Inflammatory macrophage (primary cell): ENCODE measurements at regions not wholly inside any gene's neighbourhood (a gene's known extent, or its start where the extent isn't known, plus 50 kb on each side); places are given as distances from the start of the nearest gene placed in this dataset.
"Not testable (repeated sequence)": the region's sequence is repeated elsewhere in the genome, so short reads cannot be mapped to it uniquely, and the experiment has no call there.

Experiments
- DNase-seq, 2 donors: peaks; one replicate each; pipeline ENCODE4 v3.0.0-alpha.2; 2020 to 2022

DNA sequence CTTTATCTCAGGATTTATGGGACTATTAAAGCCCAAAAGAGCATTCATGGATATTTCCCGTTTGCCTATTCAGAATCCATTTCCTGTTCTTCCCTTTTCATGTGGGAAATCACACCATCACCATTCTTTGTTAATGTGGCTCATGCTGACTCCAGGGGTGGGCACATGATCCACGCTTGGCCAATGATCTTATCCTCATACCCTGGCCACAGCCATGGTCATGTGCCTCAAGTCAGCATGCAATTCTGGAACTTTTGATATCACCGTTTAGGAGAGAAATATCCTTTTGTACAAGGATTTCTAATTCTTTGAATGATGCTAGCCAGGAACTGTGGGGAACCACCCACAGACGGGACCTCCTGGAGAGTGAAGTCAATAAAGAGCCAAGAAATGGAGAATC, 272.2 kb downstream of the PRELID2 start:
- no peak for DNase-seq

DNA sequence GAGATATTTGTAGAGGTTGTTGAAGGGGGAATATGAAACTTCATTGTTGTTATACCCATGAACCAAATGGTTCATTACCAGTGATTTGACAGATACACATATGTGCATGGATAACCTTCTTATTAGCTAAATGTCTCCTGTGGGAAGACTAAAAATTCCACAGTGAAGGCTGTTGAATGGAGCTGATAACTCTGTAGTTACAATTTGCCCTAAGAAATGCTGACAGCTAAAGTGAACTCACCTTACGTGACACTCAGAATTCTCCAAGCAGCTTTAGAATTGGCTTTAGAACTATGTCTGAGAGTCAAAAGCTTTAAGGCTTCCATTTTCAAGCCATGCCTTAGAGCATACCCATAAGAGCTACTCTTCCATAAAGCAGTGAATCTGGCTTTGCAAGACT, 276.9 kb downstream of the PRELID2 start:
- no peak for DNase-seq

DNA sequence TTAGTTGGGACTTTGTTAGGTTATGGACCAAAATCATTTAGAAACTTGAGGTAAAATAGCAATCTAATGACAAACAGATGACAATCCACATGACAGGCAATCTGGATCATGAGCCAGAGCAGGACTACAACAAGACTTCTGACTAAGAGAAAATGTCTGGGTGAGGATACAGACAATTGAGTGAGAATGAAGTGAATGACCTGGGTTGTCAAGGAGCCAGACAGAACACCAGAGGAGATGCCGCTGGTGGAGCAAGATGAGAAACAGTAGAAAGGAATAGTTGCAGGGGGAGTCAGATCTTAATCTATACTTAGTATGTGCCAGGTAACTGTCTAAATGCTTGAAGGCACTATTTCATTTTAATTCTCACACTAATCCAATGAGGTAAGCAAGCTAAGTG, 277.8 kb downstream of the PRELID2 start:
- DNase-seq: no peak

DNA sequence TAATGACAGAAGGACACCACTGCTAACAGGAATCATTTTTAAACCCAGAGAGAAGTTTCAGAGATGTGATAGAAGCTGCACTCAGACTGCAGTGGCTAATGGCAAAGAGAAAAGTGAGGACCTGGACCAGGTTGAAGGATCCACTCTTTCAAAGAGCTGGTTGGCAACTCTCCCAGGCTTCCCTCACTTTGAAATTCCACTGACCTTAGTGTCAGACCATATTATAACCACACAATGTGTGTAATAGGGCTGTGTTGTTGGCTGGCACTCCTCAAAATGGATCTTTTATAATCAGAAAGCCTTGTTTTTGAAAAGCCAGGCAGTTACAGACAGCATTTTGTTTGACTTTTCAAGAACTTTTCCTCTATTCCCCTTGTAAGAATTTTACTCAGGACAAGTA, 280.7 kb downstream of the PRELID2 start:
- no peak for DNase-seq

DNA sequence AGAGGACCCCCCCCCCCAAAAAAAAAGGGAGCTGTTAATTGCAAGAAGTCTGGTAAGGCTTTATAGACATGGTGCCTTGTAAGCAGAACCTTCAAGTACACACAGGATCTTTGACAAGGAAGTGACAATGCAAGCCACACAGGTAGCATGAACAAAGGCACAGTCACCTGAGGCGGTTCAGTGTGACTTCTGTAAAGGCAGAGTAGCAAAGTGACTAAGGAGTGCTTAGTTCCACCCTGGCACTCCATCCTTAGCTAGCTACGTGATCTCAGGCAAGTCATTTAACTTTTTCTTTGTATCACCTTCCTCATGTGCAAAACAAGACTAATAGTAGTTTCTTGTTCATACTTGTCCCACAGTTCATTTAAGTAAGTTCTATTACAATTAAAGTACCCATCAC, 282.0 kb downstream of the PRELID2 start:
- no peak for DNase-seq

DNA sequence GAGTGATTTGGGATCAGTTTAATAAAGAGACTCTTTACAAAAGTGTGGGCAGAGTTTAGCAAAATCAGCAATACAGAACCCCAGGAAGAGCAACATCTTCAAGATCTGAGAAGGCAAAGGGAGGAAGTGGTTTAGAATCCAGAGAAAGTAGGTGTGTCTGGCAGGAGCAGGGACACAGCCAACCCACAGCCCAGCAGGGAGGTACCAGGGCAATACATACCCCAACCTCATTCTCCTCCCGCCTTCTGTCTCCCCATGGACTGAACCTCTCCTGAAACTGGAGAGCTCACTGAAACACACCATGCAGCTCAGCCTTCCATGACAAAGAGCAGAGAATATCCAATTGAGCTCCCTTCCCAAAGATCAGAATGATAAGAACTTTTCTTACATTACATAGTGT, 283.4 kb downstream of the PRELID2 start:
- DNase-seq: no peak

DNA sequence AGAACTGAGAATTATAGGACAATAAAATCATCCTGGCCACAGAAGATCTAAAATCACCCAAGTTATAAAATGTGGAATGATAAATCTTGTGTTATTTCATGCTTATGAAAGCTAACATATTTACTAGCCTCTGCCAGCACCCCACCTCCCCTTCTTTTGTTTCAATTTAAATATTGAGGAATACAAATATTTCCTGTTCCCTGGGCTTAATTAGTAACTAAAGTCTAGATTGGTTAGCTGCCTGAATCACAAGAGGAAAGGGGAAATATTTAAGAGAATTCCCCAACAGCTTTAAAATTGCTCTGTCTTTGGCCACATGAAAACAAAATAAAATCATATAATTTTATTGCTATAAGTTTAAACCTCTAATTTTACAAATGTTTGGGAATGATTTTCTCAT, 287.0 kb downstream of the PRELID2 start:
- DNase-seq: no peak

DNA sequence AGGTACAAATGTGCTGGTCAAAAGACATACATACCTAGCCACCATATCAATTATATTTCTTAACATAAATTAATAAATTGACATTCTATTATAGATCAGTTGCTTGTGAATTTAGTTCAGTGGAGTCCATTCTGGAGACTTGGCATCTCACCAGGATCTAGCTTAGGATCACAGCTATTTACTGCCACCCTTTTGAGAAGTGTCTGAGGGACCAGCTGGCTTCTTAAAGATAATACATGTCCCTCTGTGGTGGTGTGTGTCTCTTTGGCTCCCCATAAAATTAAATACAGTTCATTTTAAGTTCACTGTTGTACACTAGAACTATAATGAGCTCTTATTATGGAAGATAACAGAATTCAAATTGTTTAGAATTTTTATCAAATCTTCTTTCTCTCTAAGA, 290.7 kb downstream of the PRELID2 start:
- no peak for DNase-seq

DNA sequence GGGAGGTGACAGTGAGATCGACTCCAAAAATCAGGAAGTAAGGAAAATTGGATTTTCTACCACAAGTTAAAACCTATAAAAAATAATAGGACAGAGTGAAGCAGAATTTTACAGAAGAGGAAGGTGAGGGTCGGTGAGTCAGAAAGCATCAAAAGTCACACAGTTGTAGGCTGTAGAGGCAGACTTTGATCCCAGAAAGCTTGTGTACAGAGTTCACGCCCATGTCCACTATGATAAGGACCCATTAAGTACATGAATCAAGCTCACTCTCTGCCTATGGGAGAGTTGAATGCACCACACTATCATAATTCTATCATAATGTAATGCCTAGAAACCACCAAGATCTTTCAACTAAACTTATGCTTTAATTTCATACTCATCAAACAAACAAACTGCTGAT, 291.2 kb downstream of the PRELID2 start:
- DNase-seq: no peak

DNA sequence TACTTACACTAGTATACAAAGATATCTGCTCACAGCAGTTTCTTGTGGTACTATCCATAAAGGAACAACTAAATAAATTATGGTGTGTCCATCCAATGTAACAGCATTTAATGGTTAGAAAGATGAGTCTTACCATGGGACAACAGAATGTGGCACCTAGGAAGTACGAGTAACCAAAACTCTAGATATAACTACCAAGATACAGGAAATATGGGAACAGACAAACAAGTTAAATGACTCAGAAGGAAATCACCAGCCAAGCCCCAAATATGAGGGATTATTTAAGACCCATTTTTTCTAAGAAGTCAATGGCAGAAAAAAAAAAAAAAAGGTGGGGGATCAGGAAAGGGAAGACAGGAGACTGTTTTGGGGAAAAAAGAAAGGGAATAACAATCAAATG, 294.8 kb downstream of the PRELID2 start:
- DNase-seq: no peak

DNA sequence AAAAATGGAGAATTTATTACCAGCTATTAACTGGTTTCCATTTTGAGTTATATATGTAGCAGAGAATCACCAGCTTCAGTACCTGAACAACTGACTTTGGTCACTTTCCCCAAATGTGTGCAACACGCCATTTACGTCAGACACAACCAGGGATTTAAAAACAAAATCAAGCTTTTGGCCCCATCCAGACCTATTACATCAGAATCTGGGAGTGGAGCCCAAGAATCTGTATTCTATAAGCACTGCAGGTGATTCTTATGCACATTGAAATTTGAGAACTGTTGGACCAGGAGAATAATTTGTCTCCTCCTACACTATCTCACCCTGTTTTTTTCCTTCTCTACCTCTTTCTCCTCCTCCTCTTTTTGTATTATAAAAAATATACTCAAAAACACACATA, 295.9 kb downstream of the PRELID2 start:
- DNase-seq: no peak

DNA sequence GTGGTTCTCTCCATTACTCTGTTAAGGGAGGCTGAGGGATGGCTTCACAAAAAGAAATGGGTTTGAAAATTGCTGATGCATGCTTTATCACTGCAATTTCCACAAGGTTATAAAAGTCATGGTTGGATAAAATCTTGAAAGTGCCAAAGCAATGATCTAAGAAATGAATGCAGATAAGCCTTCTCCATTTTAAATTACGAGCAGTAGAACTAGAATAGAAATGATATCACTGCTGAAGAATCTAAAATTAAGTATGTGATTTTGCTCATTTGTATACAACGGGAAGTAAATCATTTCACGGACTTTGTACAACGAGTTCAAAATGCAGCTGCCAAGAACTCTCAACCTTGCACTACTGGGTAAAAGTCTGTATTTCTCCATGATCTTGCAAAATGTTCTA, 299.0 kb downstream of the PRELID2 start:
- no peak for DNase-seq

DNA sequence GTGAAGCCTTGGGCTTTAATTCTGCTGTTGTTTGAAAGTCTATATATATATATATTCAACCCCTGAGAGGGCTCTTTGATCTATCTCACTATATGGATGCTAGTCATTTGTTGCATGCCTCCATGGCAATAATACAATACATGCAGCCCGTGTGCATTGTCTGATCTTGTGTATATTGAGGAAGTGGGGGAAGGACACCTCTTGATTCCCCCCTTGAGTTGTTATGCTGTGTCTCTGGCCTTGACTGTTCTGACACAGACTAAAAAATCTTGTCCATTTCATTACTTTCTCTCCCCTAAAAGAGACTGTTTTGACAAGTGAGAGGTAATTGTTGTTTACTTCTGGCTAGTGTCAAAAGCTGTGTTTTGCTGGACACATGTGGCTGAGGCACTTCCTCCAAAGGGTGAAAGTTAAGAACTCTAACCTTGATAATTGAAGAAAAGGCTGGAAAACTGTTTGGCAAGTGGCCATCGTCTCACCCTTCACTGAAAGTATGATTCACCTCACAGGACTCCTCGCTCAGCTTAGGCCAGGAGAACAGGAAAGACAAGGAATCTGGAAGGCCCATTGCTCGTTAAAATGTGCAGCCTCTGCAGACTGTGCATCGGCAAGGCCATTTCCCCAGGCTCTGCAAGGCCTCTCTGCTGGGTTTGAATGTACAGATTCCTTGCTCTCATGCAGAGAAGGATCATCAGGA, 304.0 kb downstream of the PRELID2 start:
- no peak for DNase-seq

DNA sequence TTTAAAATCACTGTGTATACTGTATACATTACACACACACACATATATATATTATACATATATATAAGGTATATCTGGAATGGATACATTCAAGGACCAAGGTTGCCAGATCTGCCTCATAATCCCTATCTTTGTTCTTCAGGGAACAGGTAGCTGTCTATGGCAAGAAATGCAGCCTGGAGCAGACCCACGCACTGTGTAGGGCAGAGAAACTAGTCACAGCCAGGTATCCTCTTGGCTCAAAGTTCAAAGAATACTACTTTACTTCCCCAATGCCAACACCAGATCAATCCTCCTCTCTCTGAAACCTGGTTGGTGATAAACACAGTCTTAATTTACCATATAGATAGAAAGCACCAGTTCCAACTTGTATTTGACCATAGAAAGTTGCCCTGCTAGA, 313.6 kb downstream of the PRELID2 start:
- DNase-seq: no peak

DNA sequence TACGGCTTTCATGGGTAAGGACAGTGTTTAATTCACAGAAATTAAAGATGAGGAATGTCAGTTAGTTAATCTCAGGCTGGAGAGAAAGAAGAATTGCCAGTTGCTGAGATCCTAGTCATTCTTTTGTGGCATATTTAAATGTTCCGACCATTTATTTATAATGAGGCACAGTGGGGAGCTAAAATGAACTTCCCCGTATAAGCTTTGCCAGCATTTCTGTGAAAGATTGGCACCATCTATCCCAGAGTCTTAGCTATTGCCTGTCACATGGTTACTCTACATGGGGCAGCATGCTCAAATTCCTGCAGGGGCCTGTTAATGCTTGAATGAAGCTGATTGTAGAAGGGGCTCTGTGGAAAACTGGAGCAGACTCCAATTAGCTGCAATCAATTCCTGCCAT, 314.1 kb downstream of the PRELID2 start:
- no peak for DNase-seq

DNA sequence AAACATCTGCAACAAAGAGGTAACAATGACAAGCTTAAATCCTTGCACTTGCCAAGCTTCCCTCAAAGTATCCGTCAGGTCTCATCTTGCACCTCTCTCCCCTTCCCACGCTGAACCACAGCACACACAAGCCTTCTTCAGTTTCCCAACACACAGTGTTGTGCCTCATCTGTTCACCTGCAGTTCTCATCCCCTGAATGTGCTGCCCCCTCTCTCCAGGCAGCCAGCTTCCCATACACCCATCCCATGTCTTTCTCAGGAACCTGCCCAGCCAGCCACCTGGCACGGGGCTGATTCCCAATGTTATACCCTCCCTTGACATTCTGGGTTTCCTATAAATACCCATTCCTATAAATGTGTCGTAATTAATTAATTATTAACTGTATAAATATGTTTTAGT, 314.8 kb downstream of the PRELID2 start:
- DNase-seq: no peak

DNA sequence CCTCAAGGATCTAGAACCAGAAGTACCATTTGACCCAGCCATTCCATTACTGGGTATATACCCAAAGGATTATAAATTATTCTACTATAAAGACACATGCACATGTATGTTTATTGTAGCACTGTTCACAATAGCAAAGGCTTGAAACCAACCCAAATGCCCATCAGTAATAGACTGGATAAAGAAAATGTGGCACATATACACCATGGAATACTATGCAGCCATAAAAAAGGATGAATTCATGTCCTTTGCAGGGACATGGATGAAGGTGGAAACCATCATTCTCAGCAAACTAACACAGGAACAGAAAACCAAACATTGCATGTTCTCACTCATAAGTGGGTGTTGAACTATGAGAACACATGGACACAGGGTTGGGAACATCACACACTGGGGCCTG, 317.6 kb downstream of the PRELID2 start:
- DNase-seq: not testable (repeated sequence)

DNA sequence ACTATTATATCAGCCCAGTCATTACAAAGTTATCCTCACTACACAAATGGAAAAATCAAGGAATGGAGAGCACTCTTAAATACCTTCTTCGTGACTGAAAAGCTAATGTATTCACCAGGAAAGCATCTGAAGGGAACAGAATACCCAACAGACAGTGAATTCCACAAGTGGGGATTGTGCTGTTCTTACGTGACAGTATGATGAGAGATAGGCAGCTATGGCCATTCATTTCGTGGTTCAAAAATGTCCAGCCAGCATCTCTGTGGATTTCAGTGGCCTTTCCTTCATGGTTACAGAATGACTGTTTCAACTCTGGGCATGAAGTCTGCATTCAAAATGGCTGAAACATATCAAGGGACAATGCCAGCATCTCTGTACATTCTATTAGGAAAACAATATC, 323.8 kb downstream of the PRELID2 start:
- no peak for DNase-seq

DNA sequence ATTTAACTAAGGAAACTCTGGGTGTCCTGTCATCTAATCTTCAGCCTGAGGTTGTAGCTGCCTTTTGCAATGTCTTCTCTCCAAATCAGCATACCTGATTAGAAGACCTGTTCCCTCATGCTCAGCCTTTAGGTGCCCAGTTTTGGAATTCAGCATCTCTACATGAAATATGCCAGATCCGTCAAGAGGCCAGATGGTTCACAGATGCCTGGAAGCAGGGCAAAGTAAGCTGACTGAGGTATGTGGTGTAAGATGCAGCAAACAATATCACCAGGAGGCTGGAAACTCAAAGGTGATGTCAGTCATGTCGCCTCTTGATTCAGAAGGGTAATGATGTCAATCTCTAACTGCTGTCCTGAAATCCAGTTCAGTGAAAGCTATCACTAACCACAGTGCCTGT, 324.4 kb downstream of the PRELID2 start:
- DNase-seq: no peak

DNA sequence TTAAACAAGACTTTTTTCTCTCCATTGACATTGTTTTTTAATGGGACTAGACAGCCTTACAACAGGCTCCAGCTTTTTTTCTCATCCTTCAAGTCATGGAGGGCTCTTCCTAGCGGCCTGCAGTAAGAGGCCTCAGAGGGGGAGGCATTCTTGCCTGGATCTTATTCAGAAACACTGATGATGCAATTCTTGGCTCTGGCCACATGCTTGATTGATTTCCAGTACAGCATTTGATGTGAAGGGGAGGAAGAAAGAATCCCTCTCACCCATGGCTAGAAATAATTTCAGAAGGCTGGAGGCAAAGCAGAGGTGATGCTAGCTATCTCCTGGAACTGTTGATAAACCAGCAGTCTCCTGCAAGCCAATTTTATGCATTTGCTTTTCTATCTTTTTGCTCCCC, 324.8 kb downstream of the PRELID2 start:
- DNase-seq: no peak

DNA sequence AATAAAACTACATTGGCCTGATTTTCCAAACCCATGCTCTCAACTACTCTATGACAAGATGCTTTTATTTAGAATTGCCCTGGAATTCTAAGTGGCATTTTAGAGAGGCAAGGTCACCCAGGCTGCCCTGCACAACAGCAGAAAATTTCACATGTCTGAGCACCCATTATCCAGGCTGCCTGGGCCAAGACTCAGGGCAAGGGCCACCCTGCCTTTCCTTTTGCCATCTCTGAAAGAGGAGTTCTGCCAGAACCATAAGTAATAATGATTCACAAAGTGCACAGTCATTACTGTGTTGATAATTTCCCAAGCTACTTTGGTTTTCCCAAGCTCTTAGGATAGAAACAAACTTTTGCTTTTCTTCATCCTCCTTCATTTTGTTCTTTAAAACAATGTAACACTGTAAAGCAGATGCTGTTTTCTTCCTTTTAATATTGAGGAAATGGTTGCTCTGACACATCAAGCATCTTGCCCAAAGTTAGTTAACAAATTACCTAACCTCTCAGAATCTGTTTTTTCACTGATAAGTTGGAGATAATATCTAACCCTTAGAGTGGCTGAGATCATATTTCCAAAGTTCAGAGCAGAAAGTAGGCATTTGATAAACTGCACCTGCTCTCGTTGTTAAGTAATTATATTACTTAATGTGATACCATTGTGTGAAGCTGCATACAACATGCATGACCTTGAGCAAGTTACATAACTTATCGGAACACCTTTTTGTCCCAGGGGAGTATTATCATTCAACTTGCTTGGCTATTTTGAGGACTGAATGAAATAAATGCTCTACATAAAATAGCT, 325.6 kb downstream of the PRELID2 start:
- no peak for DNase-seq

DNA sequence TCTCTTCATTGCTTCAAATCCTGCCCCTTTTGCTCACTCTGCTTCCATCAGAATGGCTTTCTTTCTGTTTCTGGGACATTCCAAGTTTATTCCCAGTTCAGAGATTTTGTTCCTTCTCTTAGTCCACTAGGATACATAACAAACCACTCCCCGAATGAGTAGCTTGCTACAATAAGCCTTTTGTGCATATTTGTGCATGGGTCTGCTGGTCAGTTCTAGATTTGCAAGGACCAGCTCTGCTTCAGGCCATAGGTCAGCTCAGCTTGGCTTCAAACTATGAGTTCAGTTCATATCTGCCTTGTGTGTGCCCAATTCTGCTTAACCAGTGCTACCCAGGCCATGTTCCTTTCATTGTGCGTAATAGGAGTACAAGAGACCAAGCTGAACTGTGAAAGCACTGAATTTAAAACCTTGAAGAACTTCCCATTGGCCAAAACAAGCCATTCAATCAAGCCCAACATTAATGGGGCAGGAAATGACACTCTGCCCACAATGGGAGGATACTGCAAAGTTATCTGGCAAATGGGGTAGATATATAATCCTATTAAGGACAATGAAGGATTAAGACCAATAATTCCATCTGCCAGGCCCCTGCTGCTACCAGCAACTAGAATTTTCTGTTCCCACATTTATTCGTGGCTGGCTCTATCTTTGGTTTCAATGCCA, 328.8 kb downstream of the PRELID2 start:
- DNase-seq: no peak

DNA sequence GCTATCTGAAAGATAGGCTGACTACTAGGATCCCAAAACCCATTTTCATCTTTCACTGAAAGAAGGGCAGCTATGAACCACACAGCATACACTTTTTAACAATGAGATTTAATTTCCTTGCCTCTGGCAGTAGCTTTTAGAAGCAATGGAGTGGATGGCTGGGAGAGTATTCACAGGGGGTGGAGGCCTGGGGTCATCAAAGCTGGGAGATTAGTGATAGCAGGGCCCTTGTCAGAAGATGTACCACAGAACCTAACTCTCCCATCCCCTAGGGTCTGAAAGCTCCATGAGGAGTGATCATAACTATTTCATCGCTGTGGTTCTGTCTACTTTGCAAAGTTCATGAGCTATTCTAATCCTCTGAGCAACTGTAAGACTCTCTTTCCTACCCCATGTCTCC, 332.2 kb downstream of the PRELID2 start:
- no peak for DNase-seq

DNA sequence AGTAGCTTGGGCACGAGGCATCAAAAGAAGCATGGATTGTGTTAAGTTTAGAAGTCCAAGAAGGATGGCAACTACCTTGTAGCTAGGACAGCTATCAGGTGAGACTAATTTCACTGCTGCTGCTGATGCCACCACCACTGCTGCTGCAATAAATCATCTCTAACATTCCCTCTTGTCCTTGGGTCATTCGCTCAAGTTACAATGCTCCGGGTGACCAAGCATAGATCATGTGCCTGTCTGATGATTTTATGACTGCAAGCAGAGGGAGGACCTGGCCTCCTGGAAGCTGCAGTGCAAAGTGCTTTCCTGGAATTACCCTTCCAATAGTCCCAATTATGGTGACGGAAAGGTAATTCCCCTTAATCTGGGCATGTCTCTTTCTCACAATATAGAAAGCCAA, 334.4 kb downstream of the PRELID2 start:
- no peak for DNase-seq
